GM13976 (cell line): ENCODE measurements at regions not wholly inside any gene's neighbourhood (a gene's known extent, or its start where the extent isn't known, plus 50 kb on each side); places are given as distances from the start of the nearest gene placed in this dataset.

Experiments
- DNase-seq: peaks from one replicate; pipeline ENCODE4 v3.0.0; 2012; ENCODE audit warnings: low spot score
- CTCF ChIP-seq: IDR thresholded peaks from 2 replicates; pipeline ENCODE4 v1.5.1; 2012; ENCODE audit warnings: borderline replicate concordance, mild to moderate bottlenecking; ENCODE audit not compliant: insufficient read depth; ENCODE audit errors: extremely low read depth, missing control alignments, control extremely low read depth
- in situ Hi-C: fragments of 300-500 bp; cut with MboI; formaldehyde crosslinking; loops from one replicate; pipeline ENCODE4 v1.12.0; 2022; ENCODE audit warnings: low sequenced_read_pairs, mixed read lengths, inconsistent platforms; ENCODE audit not compliant: unreplicated experiment

GRCh38 chr4:170248576-170248975 lies 158.8 kb upstream of the AADAT start:
- in situ Hi-C loops, result no loop called here
- no peak for TF ChIP-seq CTCF
- no peak for DNase-seq

GRCh38 chr4:170248029-170248428 lies 158.3 kb upstream of the AADAT start:
- TF ChIP-seq CTCF, result no peak
- no peak for DNase-seq
- in situ Hi-C loops, result no loop called here

GRCh38 chr4:170247596-170247995 lies 157.8 kb upstream of the AADAT start:
- in situ Hi-C loops, result no loop called here
- no peak for TF ChIP-seq CTCF
- DNase-seq, result no peak

- TF ChIP-seq CTCF, result no peak
- DNase-seq, result no peak
- in situ Hi-C loops, result no loop called here
Measured at GRCh38 chr4:170243662-170244288, 154.0 kb upstream of the AADAT start.

GRCh38 chr4:170242471-170242870 lies 152.7 kb upstream of the AADAT start:
- in situ Hi-C loops, result no loop called here
- no peak for TF ChIP-seq CTCF
- DNase-seq, result no peak

- no peak for DNase-seq
- in situ Hi-C loops, result no loop called here
- TF ChIP-seq CTCF, result no peak
Measured at GRCh38 chr4:170234800-170235199, 145.0 kb upstream of the AADAT start.

GRCh38 chr4:170231377-170231776 lies 141.6 kb upstream of the AADAT start:
- in situ Hi-C loops, result no loop called here
- no peak for TF ChIP-seq CTCF
- DNase-seq, result no peak
